GM10248 (cell line): ENCODE measurements at regions not wholly inside any gene's neighbourhood (a gene's known extent, or its start where the extent isn't known, plus 50 kb on each side); places are given as distances from the start of the nearest gene placed in this dataset.

Experiments used
- CTCF ChIA-PET: fragments of 300-600 bp; sonication (Branson Sonifier 250); formaldehyde crosslinking; extraction: SDS; loops from one replicate; lab custom pipeline; 2021; ENCODE audit warnings: antibody characterized with exemption; lab: Yijun Ruan, JAX
- POLR2A ChIA-PET: fragments of 350-650 bp; sonication (Branson Sonifier 250); formaldehyde crosslinking; extraction: SDS; loops from one replicate; lab custom pipeline; 2020; ENCODE audit warnings: antibody characterized with exemption; lab: Yijun Ruan, JAX
- DNase-seq: peaks from one replicate; pipeline ENCODE4 v3.0.0; 2012; ENCODE audit errors: extremely low spot score
- CTCF ChIP-seq: IDR thresholded peaks from 2 replicates; pipeline ENCODE4 v1.5.1; 2012; ENCODE audit warnings: mild to moderate bottlenecking, low read depth; ENCODE audit errors: extremely low read depth, missing control alignments, control extremely low read depth

DNA sequence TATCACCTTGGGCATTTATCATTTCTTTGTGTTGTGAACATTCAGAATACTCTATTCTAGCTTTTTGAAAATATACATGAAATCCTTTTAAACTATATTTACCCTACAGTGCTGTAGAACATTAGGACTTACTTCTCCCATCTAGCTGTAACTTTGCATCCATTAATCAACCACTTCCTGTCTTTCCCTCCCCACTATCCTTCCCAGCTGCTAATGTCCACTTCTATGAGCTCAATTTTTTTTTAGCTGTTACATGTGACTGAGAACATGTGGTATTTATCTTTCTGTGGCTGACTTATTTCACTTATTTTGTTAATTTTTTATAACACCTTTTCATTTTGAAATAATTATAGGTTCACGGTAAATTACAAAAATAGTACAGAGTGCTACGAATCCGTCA lies 136.0 kb downstream of the LMNTD1 start:
- CTCF ChIA-PET, result interaction anchor here (2.1 kb wide), 1 partner anchor 29 kb away, joined by 7 read pairs; no protein-coding TSS in a partner anchor

DNA sequence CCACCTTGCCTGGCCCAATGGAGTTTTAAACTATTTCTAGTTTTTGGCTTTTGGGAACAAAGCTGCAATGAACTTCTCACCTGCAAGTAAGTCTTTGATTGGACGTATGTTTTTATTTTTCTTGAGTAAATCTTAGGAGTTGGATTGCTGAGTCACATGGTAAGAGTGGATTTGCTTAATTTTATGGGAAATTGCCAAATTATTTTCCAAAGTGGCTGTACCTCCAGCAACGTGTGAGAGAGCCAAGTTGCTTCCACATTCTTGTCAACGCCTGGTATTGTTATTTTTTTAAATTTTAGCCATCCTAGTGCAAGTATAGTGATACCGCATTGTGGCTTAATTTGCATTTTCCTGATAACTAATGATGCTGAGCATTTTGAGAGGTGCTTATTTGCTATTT lies 136.6 kb downstream of the LMNTD1 start:
- CTCF ChIA-PET, result interaction anchor here (2.1 kb wide), 1 partner anchor 29 kb away, joined by 7 read pairs; no protein-coding TSS in a partner anchor
- POLR2A ChIA-PET, result no interaction called here
- no peak for TF ChIP-seq CTCF

More for the DNA sequence above, 136.0 kb downstream of the LMNTD1 start:
- DNase-seq, result no peak
- TF ChIP-seq CTCF, result no peak
- POLR2A ChIA-PET, result no interaction called here

GRCh38 chr12:25415004-25415403 lies 138.1 kb downstream of the LMNTD1 start:
- TF ChIP-seq CTCF, result no peak
- POLR2A ChIA-PET, result no interaction called here

More for the DNA sequence above, 136.6 kb downstream of the LMNTD1 start:
- DNase-seq, result no peak

GRCh38 chr12:25412735-25413134 lies 140.3 kb downstream of the LMNTD1 start:
- POLR2A ChIA-PET, result no interaction called here
- no peak for DNase-seq
- TF ChIP-seq CTCF, result no peak
- CTCF ChIA-PET, result interaction anchor here (0.7 to 1.1 kb wide), 3 partner anchors 18 to 215 kb away, joined by 3 read pairs; no protein-coding TSS in a partner anchor

More at GRCh38 chr12:25415004-25415403, 138.1 kb downstream of the LMNTD1 start:
- CTCF ChIA-PET, result no interaction called here
- no peak for DNase-seq

GRCh38 chr12:25404955-25405354 lies 148.1 kb downstream of the LMNTD1 start:
- TF ChIP-seq CTCF, result no peak
- ChIA-PET CTCF (interaction anchor here (1.2 kb wide), 1 partner anchor 32 kb away, joined by 4 read pairs; no protein-coding TSS in a partner anchor), POLR2A (no interaction called here)

DNA sequence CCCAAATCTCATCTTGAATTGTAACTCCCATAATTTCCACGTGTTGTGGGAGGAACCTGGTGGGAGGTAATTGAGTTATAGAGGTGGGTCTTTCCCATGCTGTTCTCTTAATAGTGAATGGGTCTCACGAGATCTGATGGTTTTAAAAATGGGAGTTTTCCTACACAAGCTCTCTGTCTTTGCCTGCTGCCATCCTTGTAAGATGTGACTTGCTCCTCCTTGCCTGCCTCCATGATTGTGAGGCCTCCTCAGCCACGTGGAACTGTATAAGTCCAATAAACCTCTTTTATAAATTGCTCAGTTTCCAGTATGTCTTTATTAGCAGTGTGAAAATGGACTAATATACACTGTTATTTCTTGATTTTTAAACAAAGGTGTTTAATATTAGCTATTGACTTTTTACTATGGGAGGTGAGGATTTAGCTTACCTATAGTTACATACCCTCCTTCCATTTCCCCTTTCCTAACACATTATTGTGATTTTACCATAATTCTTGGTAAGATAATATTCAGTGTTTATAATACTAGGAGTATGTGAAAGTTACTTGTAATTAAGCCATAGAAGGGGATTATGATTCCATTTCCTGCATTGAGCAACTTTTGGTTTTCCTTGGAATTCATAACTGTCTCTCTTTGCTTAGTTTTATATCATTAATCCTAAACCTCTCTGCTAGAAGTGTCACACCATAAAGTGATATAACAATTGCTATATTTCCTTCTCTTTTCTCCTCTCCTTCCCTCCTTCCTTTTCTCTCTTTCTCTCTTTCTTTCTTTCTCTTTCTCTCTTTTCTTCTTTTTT lies 151.0 kb upstream of the KRAS start:
- POLR2A ChIA-PET, result no interaction called here
- no peak for TF ChIP-seq CTCF
- DNase-seq, result no peak
- CTCF ChIA-PET, result interaction anchor here (0.8 kb wide), 1 partner anchor 14 kb away, joined by 3 read pairs; no protein-coding TSS in a partner anchor

More at GRCh38 chr12:25404955-25405354, 148.1 kb downstream of the LMNTD1 start:
- DNase-seq, result no peak
